Muscle of arm (tissue), 1 donor: ENCODE measurements at regions not wholly inside any gene's neighbourhood (a gene's known extent, or its start where the extent isn't known, plus 50 kb on each side); places are given as distances from the start of the nearest gene placed in this dataset.
"Not testable (repeated sequence)": the region's sequence is repeated elsewhere in the genome, so short reads cannot be mapped to it uniquely, and the experiment has no call there.

ENCODE experiments used
- DNase-seq: peaks from one replicate; pipeline ENCODE4 v3.0.0-alpha.2; 2013

GRCh38 chr20:55937283-55937682, 68.0 kb downstream of the CBLN4 start:
- DNase-seq: no peak

GRCh38 chr20:55936209-55936595, 69.1 kb downstream of the CBLN4 start:
- no peak for DNase-seq

GRCh38 chr20:55935448-55936208, 69.7 kb downstream of the CBLN4 start:
- DNase-seq: peak; percentile 28

GRCh38 chr20:55934146-55934545, 71.2 kb downstream of the CBLN4 start:
- no peak for DNase-seq

- not testable (repeated sequence) for DNase-seq
Observed at GRCh38 chr20:55930876-55931275, 74.4 kb downstream of the CBLN4 start.

GRCh38 chr20:55928266-55928665, 77.1 kb downstream of the CBLN4 start:
- no peak for DNase-seq

- no peak for DNase-seq
Observed at GRCh38 chr20:55919956-55920355, 85.4 kb downstream of the CBLN4 start.

- DNase-seq: no peak
Observed at GRCh38 chr20:55919319-55919718, 86.0 kb downstream of the CBLN4 start.

- DNase-seq: no peak
Observed at GRCh38 chr20:55918471-55918870, 86.8 kb downstream of the CBLN4 start.

GRCh38 chr20:55893031-55893430, 112.3 kb downstream of the CBLN4 start:
- DNase-seq: no peak

GRCh38 chr20:55888685-55889084, 116.6 kb downstream of the CBLN4 start:
- peak; percentile 25 for DNase-seq

- DNase-seq: no peak
Observed at GRCh38 chr20:55882910-55883309, 122.4 kb downstream of the CBLN4 start.

- no peak for DNase-seq
Observed at GRCh38 chr20:55882286-55882685, 123.0 kb downstream of the CBLN4 start.

- DNase-seq: no peak
Observed at GRCh38 chr20:55881204-55881603, 124.1 kb downstream of the CBLN4 start.

GRCh38 chr20:55880361-55880760, 125.0 kb downstream of the CBLN4 start:
- DNase-seq: no peak

GRCh38 chr20:55855052-55855451, 150.3 kb downstream of the CBLN4 start:
- DNase-seq: no peak

GRCh38 chr20:55830121-55830827, 175.0 kb downstream of the CBLN4 start:
- DNase-seq: no peak

GRCh38 chr20:55805138-55805537, 200.2 kb downstream of the CBLN4 start:
- DNase-seq: no peak

GRCh38 chr20:55800552-55801245, 204.6 kb downstream of the CBLN4 start:
- no peak for DNase-seq

GRCh38 chr20:55793986-55794385, 211.3 kb downstream of the CBLN4 start:
- no peak for DNase-seq

- no peak for DNase-seq
Observed at GRCh38 chr20:55792049-55792448, 213.3 kb downstream of the CBLN4 start.

GRCh38 chr20:55790178-55790577, 215.1 kb downstream of the CBLN4 start:
- no peak for DNase-seq

- no peak for DNase-seq
Observed at GRCh38 chr20:55784036-55784435, 221.3 kb downstream of the CBLN4 start.
